SHP77 treated with DMSO at 0.1 percent for 48 hours (cell line): ENCODE measurements at regions not wholly inside any gene's neighbourhood (a gene's known extent, or its start where the extent isn't known, plus 50 kb on each side); places are given as distances from the start of the nearest gene placed in this dataset.
"Not testable (repeated sequence)": the region's sequence is repeated elsewhere in the genome, so short reads cannot be mapped to it uniquely, and the experiment has no call there.

ENCODE experiments used
- DNase-seq: peaks from one replicate; lab custom pipeline; 2025; lab: John Stamatoyannopoulos, UW

DNA sequence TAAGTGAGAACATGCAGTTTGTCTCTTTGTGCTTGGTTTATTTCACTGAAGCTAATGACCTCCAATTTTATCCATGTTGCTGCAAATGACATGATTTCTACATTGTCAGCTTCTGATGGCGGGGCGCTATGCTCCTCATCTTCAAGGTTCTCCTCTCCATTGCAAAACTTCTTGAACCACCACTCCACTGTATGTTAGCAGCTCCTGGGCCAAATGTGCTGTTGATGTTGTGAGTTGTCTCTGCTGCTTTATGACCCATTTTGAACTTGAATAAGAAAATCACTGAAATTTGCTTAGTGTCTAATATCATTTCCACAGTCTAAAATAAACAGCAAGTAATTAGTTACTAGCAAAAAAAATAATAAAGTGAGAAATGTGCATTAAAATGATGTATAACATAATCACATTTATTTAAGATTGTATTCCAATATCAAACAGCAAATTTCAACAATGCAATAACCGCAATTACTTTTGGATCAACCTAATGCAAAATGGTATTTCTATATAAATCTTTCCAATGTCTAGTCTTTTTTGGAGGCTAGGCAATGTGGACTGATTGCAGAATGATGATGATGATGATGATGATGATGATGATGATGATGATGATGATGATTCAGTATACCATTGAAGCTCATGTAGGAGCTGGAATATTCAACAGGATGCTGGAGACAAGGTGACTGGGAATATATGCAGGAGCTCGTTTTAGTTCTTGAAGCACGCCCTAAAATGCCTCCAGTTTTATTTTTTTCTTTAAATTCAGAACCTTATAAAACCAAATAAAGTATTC is 304.9 kb upstream of the KYNU start:
- DNase-seq, result no peak

DNA sequence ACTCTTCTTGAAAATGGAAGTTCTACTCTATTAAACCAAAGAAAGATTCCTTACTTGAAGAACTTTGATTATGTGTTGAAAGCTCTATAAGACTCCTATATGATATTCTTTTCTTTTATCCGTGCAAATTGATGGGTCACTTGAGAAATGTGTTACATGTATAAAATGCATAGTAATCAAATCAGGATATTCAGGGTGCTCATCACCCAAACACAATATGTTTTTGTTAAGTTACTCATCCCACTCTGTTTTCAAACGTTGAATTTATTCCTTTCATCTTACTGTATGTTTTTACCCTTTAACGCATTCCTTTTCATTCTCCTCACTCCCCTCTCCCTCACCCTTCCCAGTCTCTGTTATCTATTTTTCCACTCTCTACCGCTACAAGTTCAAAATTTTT is 305.5 kb upstream of the KYNU start:
- no peak for DNase-seq

DNA sequence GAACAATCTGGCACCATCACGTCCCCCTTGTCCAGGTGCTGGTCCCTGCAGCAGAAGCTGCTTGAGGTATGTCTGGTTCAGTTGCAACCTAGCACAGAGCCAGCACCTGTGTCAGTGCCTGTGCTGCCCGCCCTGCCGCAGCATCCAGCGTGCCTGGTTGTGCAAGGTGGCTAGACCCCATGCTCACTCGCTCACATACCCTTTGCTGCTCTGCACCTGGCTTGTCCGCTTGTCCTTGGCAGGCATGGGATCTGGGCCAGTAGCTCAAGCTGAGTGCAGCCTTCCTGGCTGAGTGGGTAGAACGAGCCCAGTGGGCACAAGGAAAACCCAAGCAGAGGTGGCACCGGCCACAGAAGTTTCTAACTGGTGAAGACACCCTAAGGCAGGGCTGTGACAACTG is 314.6 kb upstream of the KYNU start:
- no peak for DNase-seq

GRCh38 chr2:142561656-142562055 is 315.8 kb upstream of the KYNU start:
- no peak for DNase-seq

GRCh38 chr2:142557391-142557790 is 320.1 kb upstream of the KYNU start:
- DNase-seq, result no peak

DNA sequence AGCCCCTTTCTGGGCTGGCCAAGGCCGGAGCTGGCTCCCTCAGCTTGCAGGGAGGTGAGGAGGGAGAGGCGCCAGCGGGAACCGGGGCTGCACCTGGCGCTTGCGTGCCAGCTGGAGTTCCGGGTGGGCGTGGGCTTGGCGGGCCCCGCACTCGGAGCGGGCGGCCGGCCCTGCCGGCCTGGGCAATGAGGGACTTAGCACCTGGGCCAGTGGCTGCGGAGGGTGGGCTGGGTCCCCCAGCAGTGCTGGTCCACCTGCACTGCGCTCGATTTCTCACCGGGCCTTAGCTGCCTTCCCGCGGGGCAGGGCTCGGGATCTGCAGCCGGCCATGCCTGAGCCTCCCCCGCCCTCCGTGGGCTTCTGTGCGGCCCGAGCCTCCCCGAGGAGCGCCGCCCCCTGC is 331.5 kb upstream of the KYNU start:
- DNase-seq, result not testable (repeated sequence)

GRCh38 chr2:142545036-142545435 is 332.4 kb upstream of the KYNU start:
- no peak for DNase-seq

DNA sequence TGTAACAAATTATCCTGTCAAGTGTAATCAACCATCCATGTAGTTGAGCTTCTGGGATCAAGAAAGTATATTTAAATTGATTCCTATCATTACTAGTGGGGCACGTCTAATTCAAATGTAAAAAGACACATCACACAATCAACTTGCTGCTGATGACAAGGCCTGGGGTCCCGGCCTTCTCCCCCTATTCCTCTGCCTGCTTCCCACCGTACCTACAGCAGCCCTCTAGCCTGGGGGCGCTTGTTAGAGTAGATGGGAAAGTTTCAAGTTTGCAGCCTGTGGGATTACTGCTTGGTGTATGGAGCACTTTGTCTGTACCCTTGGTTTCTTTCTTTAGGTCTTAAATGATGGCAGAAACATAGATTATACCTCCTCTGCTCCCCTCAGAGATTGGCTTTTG is 333.3 kb upstream of the KYNU start:
- DNase-seq, result no peak

DNA sequence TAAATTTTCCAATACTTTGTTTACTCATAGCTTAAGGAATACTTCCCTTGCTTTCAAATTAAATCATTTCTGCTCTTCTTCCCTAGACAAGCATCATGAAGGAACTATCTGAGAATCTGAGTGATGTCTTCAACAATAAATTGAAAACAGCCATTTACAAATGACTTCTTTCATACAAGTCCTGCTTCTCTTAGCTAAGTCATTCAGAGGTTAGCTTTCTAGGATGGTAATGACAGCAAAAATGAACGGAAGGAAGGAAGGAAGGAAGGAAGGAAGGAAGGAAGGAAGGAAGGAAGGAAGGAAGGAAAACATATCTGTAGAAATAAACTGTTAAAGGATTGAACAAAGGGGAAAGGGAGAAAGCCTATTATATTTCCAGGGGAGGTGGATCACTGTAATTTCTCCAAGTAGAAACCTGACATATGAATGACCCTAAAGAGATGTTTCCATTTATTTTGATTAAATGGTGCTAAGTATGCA is 335.0 kb upstream of the KYNU start:
- DNase-seq, result no peak

DNA sequence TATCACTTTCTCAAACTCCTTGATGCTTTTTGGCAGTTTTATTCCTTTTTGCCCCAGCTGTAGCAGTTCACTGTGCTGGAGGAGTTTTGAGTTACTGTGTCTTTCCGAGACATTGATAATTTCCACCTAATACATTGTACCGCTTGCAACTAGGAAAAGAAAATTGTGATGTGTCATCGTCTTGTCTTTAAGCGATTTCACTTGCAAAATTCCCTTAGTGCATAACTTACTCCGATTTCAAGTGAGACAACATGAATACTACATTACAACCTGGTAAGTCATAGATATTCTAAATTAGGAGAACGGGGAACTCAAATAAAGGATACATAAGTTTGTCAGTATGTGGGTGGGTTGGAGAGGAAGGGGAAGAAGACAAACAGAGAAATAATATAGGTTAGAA is 340.5 kb upstream of the KYNU start:
- DNase-seq, result no peak

DNA sequence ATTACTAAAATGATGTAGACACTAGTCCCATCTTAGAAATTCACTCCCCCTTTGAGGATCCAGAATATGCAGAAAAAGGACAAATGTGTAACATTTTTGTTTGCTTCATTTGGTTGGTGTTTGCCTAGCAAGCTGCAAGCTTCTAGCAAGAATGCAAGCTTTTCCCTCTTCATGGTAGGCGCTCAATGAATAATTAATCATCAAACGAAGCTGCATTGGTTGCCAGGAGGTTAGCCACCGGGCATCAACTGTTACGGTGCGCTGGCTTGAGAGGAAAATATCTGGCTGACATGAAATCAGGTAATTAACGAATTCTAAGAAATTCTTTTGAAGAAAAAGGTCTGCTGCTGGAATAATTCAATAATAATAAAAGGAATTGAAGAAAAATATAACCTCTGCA is 341.0 kb upstream of the KYNU start:
- DNase-seq, result no peak

GRCh38 chr2:142535311-142535710 is 342.2 kb upstream of the KYNU start:
- DNase-seq, result no peak

DNA sequence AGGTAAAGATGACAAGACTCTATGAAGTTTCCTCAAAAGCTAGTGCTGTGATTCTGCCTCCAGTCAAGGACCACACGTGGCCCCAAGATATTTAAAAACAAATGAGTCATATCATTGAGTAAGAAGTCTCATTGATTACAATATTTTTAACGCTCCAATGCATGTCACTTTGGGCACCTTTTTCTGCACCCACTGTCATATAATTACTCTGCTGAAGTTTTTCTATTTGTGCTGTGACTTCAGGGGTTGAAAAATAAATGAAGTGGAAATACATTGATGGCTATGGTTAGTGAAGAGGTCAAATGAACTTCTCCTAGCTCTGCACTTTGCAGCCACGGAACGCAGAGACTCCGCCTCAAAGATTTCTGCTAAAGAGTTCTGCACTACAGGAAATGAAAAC is 344.3 kb upstream of the KYNU start:
- DNase-seq, result no peak

DNA sequence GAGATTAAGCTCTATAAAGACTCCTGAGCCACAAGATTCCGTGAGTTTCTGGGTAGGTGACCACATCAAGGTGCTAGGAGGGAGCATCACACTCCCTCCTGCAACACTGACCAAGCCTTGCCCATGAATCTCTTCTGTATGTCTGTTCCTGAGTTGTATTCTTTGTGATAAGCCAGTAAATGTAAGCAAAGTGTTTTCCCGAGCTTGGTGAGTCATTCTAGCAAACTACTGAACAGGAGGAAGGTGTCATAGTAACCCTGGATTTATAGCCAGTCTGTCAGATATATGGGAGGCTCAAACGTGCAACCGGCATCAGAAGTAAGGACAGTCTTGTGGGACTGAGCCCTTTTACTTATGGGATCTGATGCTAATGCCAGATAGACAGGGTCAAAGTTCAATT is 346.1 kb upstream of the KYNU start:
- no peak for DNase-seq

GRCh38 chr2:142525720-142526119 is 351.7 kb upstream of the KYNU start:
- DNase-seq, result no peak

DNA sequence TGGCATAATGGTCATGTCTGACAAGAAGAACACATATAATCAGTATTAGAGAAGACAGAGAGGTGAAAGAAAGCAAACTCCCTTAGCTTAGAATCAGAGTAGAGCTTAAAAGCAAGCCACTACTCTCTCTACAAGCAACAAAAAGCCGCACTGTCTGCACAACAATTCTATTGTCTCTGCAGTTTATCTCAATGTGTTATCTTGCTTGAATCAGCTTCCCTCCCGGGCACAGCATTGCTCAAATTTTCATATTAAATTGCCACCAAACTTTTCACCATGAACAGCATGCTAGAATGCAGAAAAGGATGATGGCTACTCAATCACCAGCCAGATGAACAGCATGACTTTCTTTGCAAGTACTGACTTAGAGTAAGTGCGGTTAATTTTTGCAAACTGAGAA is 356.0 kb upstream of the KYNU start:
- DNase-seq, result no peak

- DNase-seq, result no peak
These were observed 362.0 kb upstream of the KYNU start for GRCh38 chr2:142515493-142515892.

DNA sequence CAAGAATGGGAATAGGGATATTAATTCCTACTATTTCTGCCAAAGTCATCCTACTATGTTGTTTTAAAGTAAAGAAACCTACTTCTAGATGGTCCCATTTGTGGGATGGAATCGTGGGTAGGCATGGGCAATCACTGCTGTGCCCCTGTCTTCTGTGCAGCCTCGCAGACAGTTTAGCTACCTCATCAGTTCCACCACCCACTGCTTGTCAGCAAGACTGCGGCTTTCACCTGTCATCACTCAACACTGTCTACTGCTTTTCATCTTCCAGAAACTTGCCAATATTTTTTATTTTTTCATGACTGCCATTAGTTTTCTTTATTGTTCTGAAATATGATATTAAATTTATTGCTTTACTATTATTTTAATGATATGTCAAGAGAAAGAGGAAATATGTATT is 368.1 kb upstream of the KYNU start:
- no peak for DNase-seq

- DNase-seq, result no peak
These were observed 372.7 kb upstream of the KYNU start for GRCh38 chr2:142504754-142505153.

GRCh38 chr2:142502402-142502801 is 371.6 kb upstream of the LRP1B start:
- DNase-seq, result no peak

DNA sequence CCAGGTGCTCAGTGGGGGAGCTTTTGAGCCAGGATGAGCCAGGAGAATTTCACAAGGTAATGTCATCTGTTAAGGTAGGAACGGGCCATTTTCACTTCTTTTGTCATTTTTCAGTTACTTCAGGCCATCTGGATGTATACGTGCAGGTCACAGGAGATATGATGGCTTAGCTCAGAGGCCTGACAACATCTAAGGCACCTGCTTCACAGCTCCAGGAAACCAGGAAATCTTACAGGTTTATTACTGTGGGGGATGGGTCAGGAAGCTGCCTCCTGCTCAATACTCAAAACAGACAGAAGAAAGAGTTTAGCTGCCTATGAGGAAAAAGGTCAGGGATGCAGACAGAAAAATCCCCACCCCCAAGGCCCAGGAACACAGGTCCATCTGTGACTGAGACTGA is 364.3 kb upstream of the LRP1B start:
- no peak for DNase-seq

GRCh38 chr2:142489631-142490030 is 358.8 kb upstream of the LRP1B start:
- DNase-seq, result not testable (repeated sequence)

DNA sequence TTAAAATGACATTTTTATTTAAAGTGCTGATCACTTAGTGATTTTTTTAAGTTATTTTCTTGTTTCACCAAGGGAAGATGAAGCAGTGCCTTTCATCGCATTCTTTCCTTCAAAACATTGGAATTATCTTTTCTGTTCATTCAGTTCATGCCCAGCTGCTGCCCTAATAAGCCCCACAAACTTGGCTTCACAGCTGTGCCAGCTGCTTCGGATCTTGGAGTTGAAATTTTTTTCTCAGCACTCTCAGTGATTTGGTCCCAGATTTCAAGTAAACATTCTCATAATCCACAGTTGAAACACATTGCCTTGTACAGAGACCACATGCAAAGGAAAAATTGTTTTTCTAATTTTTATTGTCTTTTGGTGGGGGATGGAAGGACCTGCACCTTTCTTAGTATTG is 353.3 kb upstream of the LRP1B start:
- no peak for DNase-seq

DNA sequence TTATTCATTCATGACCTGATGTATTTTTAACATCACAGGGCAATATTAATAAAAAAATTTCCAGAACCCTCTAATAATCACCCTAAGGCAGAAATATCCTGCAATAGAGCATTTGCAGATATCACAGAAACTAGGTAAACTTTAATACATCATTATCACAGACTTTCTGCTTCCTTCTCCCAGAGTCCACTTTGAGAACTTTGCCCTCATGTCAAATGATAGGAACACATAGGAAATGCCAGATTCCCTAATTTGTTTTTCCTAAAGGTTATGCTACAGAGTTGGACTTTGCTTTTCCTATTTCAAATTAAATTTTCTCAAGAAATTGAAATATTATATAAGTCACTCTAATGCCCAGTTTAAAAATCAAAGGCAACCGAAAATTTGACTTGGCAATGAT is 352.8 kb upstream of the LRP1B start:
- no peak for DNase-seq
